ENCODE measurements at regions not wholly inside any gene's neighbourhood (a gene's known extent, or its start where the extent isn't known, plus 50 kb on each side); places are given as distances from the start of the nearest gene placed in this dataset.
"Not testable (repeated sequence)": the region's sequence is repeated elsewhere in the genome, so short reads cannot be mapped to it uniquely, and the experiment has no call there.

DNA sequence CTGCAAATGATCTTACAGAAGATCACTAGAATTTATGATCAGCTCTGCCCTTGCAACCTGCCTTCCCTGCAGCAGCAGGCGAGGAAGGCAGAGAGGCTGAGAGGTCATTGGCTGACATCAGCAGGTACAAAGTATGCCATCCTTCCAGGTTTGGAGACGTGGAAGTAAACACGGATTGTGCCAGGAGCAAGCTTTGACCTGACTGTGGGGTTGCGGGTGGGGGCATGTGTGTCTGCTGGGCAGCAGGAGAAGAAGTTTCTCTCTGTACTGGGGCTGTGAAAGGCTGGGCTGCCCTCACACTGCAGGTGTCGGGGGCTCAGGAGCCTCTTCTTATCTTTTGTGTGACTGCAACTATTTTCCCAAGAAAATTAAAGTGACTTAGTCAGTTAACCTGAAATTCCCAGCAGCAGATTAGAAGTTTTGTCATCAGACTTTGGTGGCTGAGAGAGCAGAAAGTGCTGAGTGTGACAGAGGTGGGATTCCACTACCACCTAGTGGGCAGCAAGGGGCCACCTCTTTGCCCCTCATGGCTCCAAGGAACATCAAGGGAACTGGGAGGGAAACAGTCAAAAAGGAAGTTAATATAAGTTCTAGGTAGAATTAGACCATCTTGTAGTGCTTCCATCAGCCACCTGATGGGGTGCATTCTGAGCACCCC lies 565.9 kb downstream of the ETS1 start:
- DNase-seq: no peak

GRCh38 chr11:128018692-128019091 lies 568.7 kb downstream of the ETS1 start:
- DNase-seq: no peak

- DNase-seq: no peak
Measured at GRCh38 chr11:128005562-128005961, 581.8 kb downstream of the ETS1 start.

- DNase-seq: no peak
Measured at GRCh38 chr11:127998421-127998820, 588.9 kb downstream of the ETS1 start.

DNA sequence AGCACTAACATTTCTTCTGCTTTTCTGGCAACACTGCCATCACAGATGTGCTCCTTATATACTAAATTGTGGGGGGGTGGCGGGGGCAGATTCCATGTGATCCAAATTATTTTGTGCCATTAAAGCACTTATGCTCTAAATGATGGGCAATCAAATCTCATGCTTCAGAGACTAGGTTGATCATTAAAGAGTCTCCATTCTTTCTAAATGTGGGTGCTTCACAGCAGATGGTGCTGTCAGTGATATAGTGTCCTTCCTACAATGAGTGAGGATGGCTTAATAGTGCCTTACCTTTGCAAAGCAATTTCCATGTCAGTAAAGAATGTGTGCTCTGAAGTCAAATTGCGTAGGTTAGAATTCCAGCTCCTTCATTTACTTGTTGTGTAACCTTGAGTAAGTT lies 589.8 kb downstream of the ETS1 start:
- no peak for DNase-seq

GRCh38 chr11:127996825-127997224 lies 590.5 kb downstream of the ETS1 start:
- no peak for DNase-seq

- no peak for DNase-seq
Measured at GRCh38 chr11:127995921-127996320, 591.4 kb downstream of the ETS1 start.

DNA sequence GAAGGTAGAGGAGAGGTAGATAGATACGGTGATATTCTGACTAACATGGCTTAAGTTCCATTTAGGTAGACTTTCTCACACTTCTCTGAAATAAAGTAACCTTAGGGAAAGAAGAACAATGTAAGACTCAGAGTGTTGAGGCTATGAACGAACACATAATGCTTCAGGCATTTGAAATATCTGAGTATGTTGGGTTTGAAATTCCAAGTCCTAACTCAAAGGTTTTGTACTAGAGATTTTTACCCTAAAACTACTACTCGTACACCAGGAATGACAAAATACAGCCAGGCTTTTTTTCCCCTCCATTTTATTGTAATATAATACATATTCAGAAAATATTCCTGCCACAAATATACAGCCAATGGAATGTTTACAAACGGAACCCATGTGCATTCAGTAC lies 592.6 kb downstream of the ETS1 start:
- no peak for DNase-seq

DNA sequence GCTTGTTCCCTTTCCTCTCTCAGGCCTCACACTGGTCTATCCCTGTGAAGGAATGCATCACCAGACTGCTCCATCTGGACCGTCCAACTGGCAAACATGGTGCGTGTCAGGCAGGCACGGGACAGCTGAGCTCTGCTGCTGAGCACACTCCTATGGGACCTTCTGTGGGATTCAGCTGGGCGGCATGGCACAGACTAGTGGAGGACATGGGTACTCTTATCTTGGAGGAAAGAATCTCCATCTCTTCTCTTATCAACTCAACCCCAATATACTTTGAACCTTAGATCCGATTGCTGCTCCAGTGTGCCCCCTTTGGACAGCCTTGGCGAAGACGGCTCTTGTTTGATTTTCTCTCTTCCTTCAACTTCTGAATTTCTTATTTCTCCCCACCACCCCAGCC lies 593.6 kb downstream of the ETS1 start:
- no peak for DNase-seq

GRCh38 chr11:127993281-127993680 lies 594.1 kb downstream of the ETS1 start:
- DNase-seq: no peak

- no peak for DNase-seq
Measured at GRCh38 chr11:127986073-127986472, 601.3 kb downstream of the ETS1 start.

DNA sequence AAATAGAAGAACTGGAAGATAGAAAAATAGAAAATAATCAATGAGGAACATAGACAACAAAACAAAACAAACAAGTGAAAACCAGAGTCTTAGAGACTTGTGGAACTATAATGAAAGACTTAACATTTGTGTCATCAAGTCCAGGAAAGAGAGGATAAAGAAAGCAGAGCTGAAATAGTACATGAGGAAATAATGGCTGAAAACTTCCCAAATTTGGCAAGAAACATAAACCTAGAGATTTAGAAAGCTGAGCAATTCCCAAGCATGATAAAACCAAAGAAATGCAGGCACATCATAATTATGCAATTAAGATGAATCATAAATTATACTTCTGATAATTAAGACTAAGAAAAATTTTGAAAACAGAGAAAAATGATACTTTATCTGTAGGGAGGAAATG lies 614.5 kb downstream of the ETS1 start:
- DNase-seq: no peak

- no peak for DNase-seq
Measured at GRCh38 chr11:127971448-127971847, 615.9 kb downstream of the ETS1 start.

DNA sequence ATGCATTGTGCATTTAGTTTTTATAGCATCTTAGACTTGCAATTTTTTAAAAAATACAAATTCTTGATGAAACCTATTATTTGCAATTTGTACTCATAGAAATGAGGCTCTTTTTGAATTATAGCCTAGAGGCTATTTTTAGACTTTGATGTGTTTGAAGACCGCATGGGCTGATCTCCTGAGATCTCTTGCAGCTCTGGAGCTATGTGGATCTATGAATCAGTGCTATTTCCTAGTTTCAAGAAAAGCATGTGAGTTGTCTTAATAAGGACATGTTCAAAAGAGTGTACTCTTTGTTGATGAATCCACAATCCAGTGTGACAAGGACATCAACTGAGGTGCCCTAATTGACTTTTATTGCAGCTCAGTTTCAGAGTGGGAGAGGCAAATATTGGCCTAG lies 620.5 kb downstream of the ETS1 start:
- DNase-seq: no peak

DNA sequence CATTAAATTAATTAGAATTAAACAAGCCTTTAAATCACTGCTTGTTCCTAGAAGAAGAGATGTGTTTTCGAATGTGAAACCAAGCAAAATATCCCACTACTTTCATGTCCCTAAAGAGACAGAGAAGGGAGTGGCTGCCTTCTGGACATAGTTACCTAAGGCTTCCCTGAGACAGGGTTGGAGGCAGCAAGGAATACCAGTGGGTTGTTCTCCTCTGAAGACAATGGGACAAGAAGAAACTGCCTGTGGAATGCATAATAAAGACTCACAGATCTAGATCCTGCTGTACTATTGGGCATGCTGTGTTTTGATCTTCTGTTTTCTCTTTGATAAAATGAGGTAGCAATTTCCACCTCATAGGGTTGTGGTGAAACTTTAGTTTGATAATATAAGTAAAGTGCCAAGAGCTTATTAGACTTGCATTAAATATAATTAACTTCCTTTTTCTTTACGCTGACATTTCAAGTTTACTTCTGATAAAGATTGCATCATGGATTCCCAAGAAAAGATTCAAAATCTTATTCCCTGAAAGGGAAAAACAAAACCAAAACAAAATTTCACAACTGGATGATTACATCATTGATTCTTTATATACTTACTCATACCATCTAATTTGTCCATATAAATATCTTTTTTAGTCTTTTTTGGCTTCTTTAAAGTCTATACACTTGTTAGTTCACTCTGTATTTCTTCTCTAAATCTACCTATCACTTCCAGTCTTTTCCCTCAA lies 621.3 kb downstream of the ETS1 start:
- no peak for DNase-seq

DNA sequence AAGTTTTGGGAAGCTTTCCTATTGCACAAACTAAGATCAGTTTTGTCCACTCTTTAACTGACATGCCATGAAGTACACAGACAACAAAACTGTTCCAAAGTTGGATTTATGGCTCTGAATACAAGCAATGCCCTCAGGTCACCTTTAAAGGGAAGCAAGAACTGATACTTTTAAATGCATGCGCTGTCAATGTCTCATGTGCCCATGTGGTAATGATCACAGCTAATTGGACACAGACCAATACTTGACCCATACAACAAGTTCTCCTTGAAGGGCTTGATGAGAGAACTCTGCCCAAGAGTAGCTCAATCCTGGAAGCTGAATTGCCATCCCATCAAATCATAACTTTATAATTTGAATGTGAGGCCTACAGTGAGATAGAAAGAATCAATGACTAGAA lies 624.9 kb downstream of the ETS1 start:
- no peak for DNase-seq

GRCh38 chr11:127950162-127950561 lies 637.2 kb downstream of the ETS1 start:
- DNase-seq: no peak

GRCh38 chr11:127943763-127944162 lies 643.6 kb downstream of the ETS1 start:
- DNase-seq: no peak

GRCh38 chr11:127943152-127943551 lies 644.2 kb downstream of the ETS1 start:
- DNase-seq: no peak

DNA sequence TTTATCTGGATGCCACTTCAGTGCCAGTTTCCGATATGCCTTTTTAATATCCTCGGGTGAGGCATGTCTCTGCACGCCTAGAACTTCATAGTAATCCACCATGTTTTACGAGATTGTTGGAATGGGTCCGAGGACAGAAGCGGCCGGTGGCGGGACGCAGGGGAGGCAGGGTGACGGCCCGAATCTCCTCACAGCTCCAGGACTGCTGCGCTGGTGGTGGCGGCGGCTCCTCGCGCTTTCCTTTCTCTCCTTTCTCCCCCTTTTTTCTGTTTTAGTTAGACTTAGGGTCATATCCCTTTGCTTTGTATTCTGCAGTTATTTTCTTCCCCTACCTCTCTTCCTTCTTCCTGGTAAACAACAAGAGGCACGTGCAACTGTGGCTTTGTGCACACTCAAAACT lies 645.8 kb downstream of the ETS1 start:
- not testable (repeated sequence) for DNase-seq

- no peak for DNase-seq
Measured at GRCh38 chr11:127939000-127939399, 648.4 kb downstream of the ETS1 start.

DNA sequence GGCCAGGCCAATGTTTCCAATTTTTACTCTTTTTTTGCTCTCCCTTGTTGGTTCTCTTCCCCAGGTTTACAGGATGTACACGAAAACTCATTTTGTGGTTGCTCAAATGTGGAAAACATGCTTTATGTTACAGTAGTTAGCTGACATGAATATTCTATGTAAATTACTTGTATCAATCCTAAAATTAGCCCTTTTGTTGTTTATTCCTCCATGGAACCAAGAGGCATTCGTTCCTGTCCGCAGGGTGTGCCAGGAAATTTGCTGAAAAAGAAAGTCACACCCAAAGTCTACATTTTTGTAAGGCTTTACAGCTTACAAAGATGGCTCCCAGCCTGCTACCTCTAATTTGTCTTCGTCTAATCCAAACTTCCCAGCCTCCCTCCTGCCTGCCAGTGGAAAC lies 652.3 kb downstream of the ETS1 start:
- DNase-seq: no peak

GRCh38 chr11:127933961-127934360 lies 653.4 kb downstream of the ETS1 start:
- not testable (repeated sequence) for DNase-seq

DNA sequence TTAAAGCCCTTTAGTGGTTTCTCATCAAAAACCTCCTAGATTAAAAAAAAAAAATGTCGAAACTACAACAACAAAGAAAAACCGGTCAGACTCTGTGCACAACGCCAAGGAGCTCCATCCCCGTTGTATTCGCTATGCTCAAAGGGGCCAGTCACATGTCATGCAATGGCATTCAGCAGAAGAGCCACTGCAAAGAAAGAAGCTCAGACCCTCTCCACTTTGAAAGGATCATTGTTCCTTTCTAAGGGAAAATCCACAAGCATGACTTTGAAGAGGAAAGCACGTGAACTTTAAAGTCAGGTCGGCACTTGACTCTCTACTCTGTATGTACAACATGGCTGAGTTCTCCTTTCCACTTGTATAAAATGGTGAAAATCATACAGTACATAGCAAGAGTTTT lies 655.6 kb downstream of the ETS1 start:
- DNase-seq: no peak

DNA sequence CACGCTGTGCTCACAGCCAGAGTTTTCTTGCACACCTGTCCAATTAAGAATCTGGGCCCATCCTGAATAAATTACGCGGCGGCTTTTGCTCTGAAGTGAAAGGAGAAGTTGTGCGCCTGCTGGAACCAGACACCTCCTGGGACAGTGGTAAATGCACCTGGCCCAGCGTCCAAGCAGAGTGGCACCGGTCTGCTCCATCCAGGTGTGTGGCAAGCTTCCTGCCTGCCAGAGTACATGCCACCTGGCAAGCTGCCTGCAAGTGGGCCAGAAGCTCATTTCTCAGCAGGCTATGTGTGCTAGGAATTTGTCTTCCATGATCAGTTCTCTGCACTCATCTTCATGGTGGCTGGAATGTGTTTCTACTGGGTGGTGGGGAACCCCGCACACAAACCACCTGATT lies 660.6 kb downstream of the ETS1 start:
- DNase-seq: no peak

Measured in effector CD8-positive, alpha-beta T cell (primary cell).